ENCODE measurements at regions not wholly inside any gene's neighbourhood (a gene's known extent, or its start where the extent isn't known, plus 50 kb on each side); places are given as distances from the start of the nearest gene placed in this dataset.

DNA sequence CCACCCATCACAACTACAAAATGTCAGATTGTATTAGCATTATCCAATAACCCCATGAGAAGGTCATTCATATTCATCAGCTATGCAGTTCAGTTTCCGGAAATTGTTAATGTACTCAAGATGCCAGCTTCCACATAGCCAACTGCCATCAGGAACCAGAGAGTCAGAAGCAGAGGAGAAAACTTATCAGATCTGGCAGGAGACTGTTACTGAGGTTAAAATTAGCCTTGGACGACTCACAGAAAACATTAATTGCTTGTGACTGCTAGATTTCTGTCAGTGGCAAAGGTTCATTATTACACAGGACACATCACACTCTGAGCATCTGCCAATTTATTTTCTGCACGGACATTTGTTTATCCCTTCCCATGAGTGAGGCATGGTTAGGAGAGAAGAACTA is 352.8 kb downstream of the DHRSX start:
- no peak for TF ChIP-seq BHLHE40 (IDR thresholded peaks at IDR 0.05; ENCODE audit: borderline replicate concordance)
- no peak for TF ChIP-seq FOXA1 (IDR thresholded peaks at IDR 0.05)
- TF ChIP-seq, protein P1, sequence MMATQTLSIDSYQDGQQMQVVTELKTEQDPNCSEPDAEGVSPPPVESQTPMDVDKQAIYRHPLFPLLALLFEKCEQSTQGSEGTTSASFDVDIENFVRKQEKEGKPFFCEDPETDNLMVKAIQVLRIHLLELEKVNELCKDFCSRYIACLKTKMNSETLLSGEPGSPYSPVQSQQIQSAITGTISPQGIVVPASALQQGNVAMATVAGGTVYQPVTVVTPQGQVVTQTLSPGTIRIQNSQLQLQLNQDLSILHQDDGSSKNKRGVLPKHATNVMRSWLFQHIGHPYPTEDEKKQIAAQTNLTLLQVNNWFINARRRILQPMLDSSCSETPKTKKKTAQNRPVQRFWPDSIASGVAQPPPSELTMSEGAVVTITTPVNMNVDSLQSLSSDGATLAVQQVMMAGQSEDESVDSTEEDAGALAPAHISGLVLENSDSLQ (IDR thresholded peaks at IDR 0.05): no peak
- no peak for TF ChIP-seq SP1 (IDR thresholded peaks at IDR 0.05)
- no peak for TF ChIP-seq L3MBTL2 (conservative IDR thresholded peaks at IDR 0.05)
- no peak for TF ChIP-seq TARDBP (IDR thresholded peaks at IDR 0.05)
- TF ChIP-seq ARNT (IDR thresholded peaks at IDR 0.05): no peak
- no peak for TF ChIP-seq FOXM1 (IDR thresholded peaks at IDR 0.05; ENCODE audit: borderline replicate concordance)
- TF ChIP-seq NFRKB (IDR thresholded peaks at IDR 0.05): no peak
